SK-N-SH (cell line): ENCODE measurements at regions not wholly inside any gene's neighbourhood (a gene's known extent, or its start where the extent isn't known, plus 50 kb on each side); places are given as distances from the start of the nearest gene placed in this dataset.

Experiments
- CTCF ChIP-seq: fragments of 200-600 bp; sonication (generic); IDR thresholded peaks from 2 replicates; pipeline ENCODE4 v1.6.1; 2017; ENCODE audit warnings: antibody characterized with exemption, mild to moderate bottlenecking, moderate library complexity
- YY1 ChIP-seq: IDR thresholded peaks from 2 replicates; pipeline ENCODE4 v1.4.0; 2012; ENCODE audit warnings: low read depth, mild to moderate bottlenecking

DNA sequence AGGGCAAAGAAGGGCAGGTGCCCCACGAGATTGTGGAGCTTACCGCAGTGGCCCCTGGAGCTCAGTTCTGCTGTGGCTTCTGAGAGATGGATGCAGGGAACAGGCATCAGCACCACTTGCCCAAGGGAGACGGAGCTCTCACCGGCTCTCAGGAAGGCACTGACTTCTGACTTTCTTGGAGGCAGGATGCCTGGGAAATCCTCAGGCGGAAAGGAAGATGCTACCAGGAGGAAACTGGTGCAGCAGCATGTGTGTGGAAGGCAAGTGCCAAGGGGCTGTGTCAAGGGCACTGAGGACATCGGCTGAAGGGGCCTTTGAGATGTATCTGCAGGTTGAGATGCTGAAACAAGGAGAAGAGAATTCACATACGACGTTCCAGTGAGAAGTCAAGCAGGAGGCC, 64.0 kb downstream of the FOXA2 start:
- TF ChIP-seq CTCF = no peak
- no peak for TF ChIP-seq YY1
